ENCODE measurements at regions not wholly inside any gene's neighbourhood (a gene's known extent, or its start where the extent isn't known, plus 50 kb on each side); places are given as distances from the start of the nearest gene placed in this dataset.
A peak's percentile ranks its signal among the peaks of the same experiment; 100 is the strongest.

- no peak for DNase-seq
These were observed 70.5 kb downstream of the FAM217A start for GRCh38 chr6:4008324-4009047.

- DNase-seq: no peak
These were observed 69.5 kb downstream of the FAM217A start for GRCh38 chr6:4009486-4009885.

- DNase-seq: no peak
These were observed 68.9 kb downstream of the FAM217A start for GRCh38 chr6:4010048-4010447.

- no peak for DNase-seq
These were observed 68.2 kb downstream of the FAM217A start for GRCh38 chr6:4010689-4011090.

GRCh38 chr6:4012826-4013225 lies 66.1 kb downstream of the FAM217A start:
- no peak for DNase-seq

GRCh38 chr6:4017058-4017739 lies 61.7 kb downstream of the FAM217A start:
- DNase-seq: no peak

- no peak for DNase-seq
These were observed 61.1 kb downstream of the FAM217A start for GRCh38 chr6:4017834-4018170.

GRCh38 chr6:4018171-4018923 lies 60.6 kb downstream of the FAM217A start:
- peak; percentile 68 for DNase-seq

Data from NCI-H2107 (cell line).